ENCODE measurements at regions not wholly inside any gene's neighbourhood (a gene's known extent, or its start where the extent isn't known, plus 50 kb on each side); places are given as distances from the start of the nearest gene placed in this dataset.

- no peak for TF ChIP-seq EZH2 (IDR thresholded peaks at IDR 0.05; ENCODE audit: borderline replicate concordance, insufficient read depth, low read length, poor library complexity, severe bottlenecking)
- TF ChIP-seq RAD21 (conservative IDR thresholded peaks at IDR 0.05), result no peak
- no peak for TF ChIP-seq CTCF (IDR thresholded peaks at IDR 0.05; ENCODE audit: poor library complexity, severe bottlenecking)
These were observed 241.6 kb upstream of the NT5C1B start for GRCh38 chr2:18830962-18831361.

Measured in neural cell (in vitro differentiated cells).